Breast epithelium (tissue), 4 donors: ENCODE measurements at regions not wholly inside any gene's neighbourhood (a gene's known extent, or its start where the extent isn't known, plus 50 kb on each side); places are given as distances from the start of the nearest gene placed in this dataset.

Experiments
- DNase-seq, 2 donors: peaks; one replicate each; pipeline ENCODE4 v3.0.0-alpha.2; 2019; ENCODE audit warnings: low spot score in 2 of 2
- H3K27ac ChIP-seq, 2 donors: fragments of 200-600 bp; sonication (generic) in 1 of 2; one replicate each; pipeline ENCODE4 v1.5.1; 2016 to 2019; ENCODE audit warnings: mild to moderate bottlenecking in 1 of 2
- H3K27me3 ChIP-seq, 2 donors: fragments of 200-600 bp; sonication (generic) in 1 of 2; one replicate each; pipeline versions ENCODE4 v1.5.1 to v1.6.0; 2017 to 2019; ENCODE audit warnings: control low read depth in 1 of 2, mild to moderate bottlenecking in 1 of 2
- H3K36me3 ChIP-seq: fragments of 200-600 bp; one replicate; pipeline ENCODE4 v1.5.1; 2019
- H3K4me1 ChIP-seq, 2 donors: fragments of 200-600 bp; sonication (generic); one replicate each; pipeline ENCODE4 v1.5.1; 2016 to 2019; ENCODE audit warnings: control low read depth in 1 of 2
- H3K4me3 ChIP-seq, 3 donors: fragments of 200-600 bp; sonication (generic); 1 replicate in 2 of 3; 2 replicates in 1 of 3; pipeline ENCODE4 v1.5.1; 2016 to 2019; ENCODE audit warnings: mild to moderate bottlenecking in 3 of 3, moderate library complexity in 2 of 3
- H3K9me3 ChIP-seq, 2 donors: fragments of 200-600 bp; sonication (generic) in 1 of 2; one replicate each; pipeline ENCODE4 v1.5.1; 2016 to 2019; ENCODE audit warnings: control low read depth in 1 of 2
- CTCF ChIP-seq, 3 donors: fragments of 450-650 bp; IDR thresholded peaks; one replicate each; pipeline ENCODE4 v1.5.1; 2016 to 2017; ENCODE audit warnings: antibody characterized with exemption in 3 of 3, mild to moderate bottlenecking in 3 of 3, moderate library complexity in 3 of 3
- POLR2A ChIP-seq: fragments of 450-650 bp; IDR thresholded peaks from one replicate; pipeline ENCODE4 v1.6.1; 2016; ENCODE audit warnings: antibody characterized with exemption, mild to moderate bottlenecking, moderate library complexity
- POLR2AphosphoS5 ChIP-seq, 3 donors: sonication (generic); formaldehyde crosslinking; IDR thresholded peaks; one replicate each; pipeline ENCODE4 v1.6.1; 2017; ENCODE audit warnings: antibody characterized with exemption in 3 of 3
- intact Hi-C: fragments of 100-400 bp; cut with DNase I; formaldehyde crosslinking; loops from one replicate; pipeline ENCODE4 v1.15.1; 2023; ENCODE audit warnings: low total_unique reads

GRCh38 chr4:161143375-161143774 lies 1020.4 kb downstream of the FSTL5 start:
- no peak for DNase-seq
- Histone ChIP-seq H3K27ac (no peak overlapping the region), H3K36me3 (no peaks in the 10 kb centered on the region), H3K4me1 (no peaks in the 10 kb centered on the region), H3K9me3 (peaks cover 0 to 2% of the 10 kb centered on the region in 2 donors), H3K4me3 (no peak overlapping the region), H3K27me3 (no peaks in the 10 kb centered on the region)
- intact Hi-C loops = no loop called here
- no peak for TF ChIP-seq POLR2AphosphoS5 (IDR thresholded peaks at IDR 0.05)
- no peak for TF ChIP-seq CTCF (IDR thresholded peaks at IDR 0.05)
- no peak for TF ChIP-seq POLR2A

- Histone ChIP-seq H3K9me3 (peaks cover 7 to 8% of the 10 kb centered on the region in 2 donors), H3K27ac (no peak overlapping the region), H3K4me1 (no peaks in the 10 kb centered on the region), H3K4me3 (no peak overlapping the region), H3K27me3 (no peaks in the 10 kb centered on the region), H3K36me3 (no peaks in the 10 kb centered on the region)
- intact Hi-C loops = no loop called here
- TF ChIP-seq POLR2A = no peak
- no peak for DNase-seq
Measured at GRCh38 chr4:161134795-161135194, 1029.0 kb downstream of the FSTL5 start.

GRCh38 chr4:161133586-161134276 lies 1030.1 kb downstream of the FSTL5 start:
- intact Hi-C loops = no loop called here
- DNase-seq = no peak
- no peaks in the 10 kb centered on the region for H3K27me3 ChIP-seq
- TF ChIP-seq POLR2AphosphoS5 (IDR thresholded peaks at IDR 0.05) = no peak
- TF ChIP-seq POLR2A = no peak
- no peak for TF ChIP-seq CTCF (IDR thresholded peaks at IDR 0.05)
- H3K4me1 ChIP-seq = no peaks in the 10 kb centered on the region
- no peak overlapping the region for H3K27ac ChIP-seq
- no peak overlapping the region for H3K4me3 ChIP-seq
- H3K36me3 ChIP-seq = no peaks in the 10 kb centered on the region
- H3K9me3 ChIP-seq = peaks cover 7 to 8% of the 10 kb centered on the region in 2 donors

GRCh38 chr4:161132715-161133425 lies 1030.9 kb downstream of the FSTL5 start:
- intact Hi-C loops = no loop called here

GRCh38 chr4:161121451-161121850 lies 1042.3 kb downstream of the FSTL5 start:
- TF ChIP-seq POLR2A (no peak), POLR2AphosphoS5 (IDR thresholded peaks at IDR 0.05) (no peak), CTCF (IDR thresholded peaks at IDR 0.05) (no peak)
- no peaks in the 10 kb centered on the region for H3K36me3 ChIP-seq
- DNase-seq = no peak
- intact Hi-C loops = no loop called here
- no peak overlapping the region for H3K4me3 ChIP-seq
- H3K9me3 ChIP-seq = no peaks in the 10 kb centered on the region
- H3K4me1 ChIP-seq = no peaks in the 10 kb centered on the region
- H3K27ac ChIP-seq = no peak overlapping the region
- no peaks in the 10 kb centered on the region for H3K27me3 ChIP-seq

More at GRCh38 chr4:161132715-161133425, 1030.9 kb downstream of the FSTL5 start:
- Histone ChIP-seq H3K27ac (no peak overlapping the region), H3K4me3 (no peak overlapping the region), H3K27me3 (no peaks in the 10 kb centered on the region), H3K4me1 (no peaks in the 10 kb centered on the region), H3K36me3 (no peaks in the 10 kb centered on the region), H3K9me3 (peaks cover 0 to 8% of the 10 kb centered on the region in 2 donors)
- DNase-seq = no peak
- no peak for TF ChIP-seq POLR2AphosphoS5 (IDR thresholded peaks at IDR 0.05)
- no peak for TF ChIP-seq POLR2A

- H3K4me3 ChIP-seq = no peak overlapping the region
- no peak for TF ChIP-seq POLR2A
- no peak for TF ChIP-seq CTCF (IDR thresholded peaks at IDR 0.05)
- no peak for TF ChIP-seq POLR2AphosphoS5 (IDR thresholded peaks at IDR 0.05)
- H3K4me1 ChIP-seq = no peaks in the 10 kb centered on the region
- no peaks in the 10 kb centered on the region for H3K27me3 ChIP-seq
- H3K9me3 ChIP-seq = no peaks in the 10 kb centered on the region
- DNase-seq = no peak
- intact Hi-C loops = no loop called here
- H3K27ac ChIP-seq = no peak overlapping the region
- H3K36me3 ChIP-seq = no peaks in the 10 kb centered on the region
Measured at GRCh38 chr4:161101881-161102280, 1061.9 kb downstream of the FSTL5 start.
